GM23338 (cell line): ENCODE measurements at regions not wholly inside any gene's neighbourhood (a gene's known extent, or its start where the extent isn't known, plus 50 kb on each side); places are given as distances from the start of the nearest gene placed in this dataset.

Source experiments
- CREB1 ChIP-seq: fragments of 250-450 bp; sonication (Bioruptor Pico); IDR thresholded peaks from 2 replicates; pipeline ENCODE4 v1.5.0; 2020; ENCODE audit warnings: low read depth, mild to moderate bottlenecking, moderate library complexity
- JUNB ChIP-seq: IDR thresholded peaks from one replicate; pipeline ENCODE4 v1.6.1; 2016; ENCODE audit warnings: antibody characterized with exemption; ENCODE audit not compliant: unreplicated experiment
- POLR2AphosphoS5 ChIP-seq: IDR thresholded peaks from 2 replicates; pipeline ENCODE4 v1.6.1; 2016; ENCODE audit warnings: antibody characterized with exemption, low read depth
- STAT1 ChIP-seq: IDR thresholded peaks from one replicate; pipeline ENCODE4 v1.6.1; 2016; ENCODE audit warnings: antibody characterized with exemption; ENCODE audit not compliant: unreplicated experiment
- ZNF114 ChIP-seq: fragments of 250-450 bp; sonication (Bioruptor Pico); IDR thresholded peaks from 2 replicates; pipeline ENCODE4 v1.5.0; 2020; ENCODE audit warnings: mild to moderate bottlenecking, moderate library complexity
- ZNF331 ChIP-seq: fragments of 250-450 bp; sonication (Bioruptor Pico); IDR thresholded peaks from 2 replicates; pipeline ENCODE4 v1.5.0; 2020; ENCODE audit warnings: low read depth, mild to moderate bottlenecking, moderate library complexity
- TF ChIP-seq, protein P1 (sequence below): fragments of 250-450 bp; sonication (Bioruptor Pico); IDR thresholded peaks from 2 replicates; pipeline ENCODE4 v1.5.0; 2020; ENCODE audit warnings: mild to moderate bottlenecking, moderate library complexity
- TF ChIP-seq, protein P2 (sequence below): IDR thresholded peaks from 2 replicates; pipeline ENCODE4 v1.6.1; 2016; ENCODE audit warnings: antibody characterized with exemption

DNA sequence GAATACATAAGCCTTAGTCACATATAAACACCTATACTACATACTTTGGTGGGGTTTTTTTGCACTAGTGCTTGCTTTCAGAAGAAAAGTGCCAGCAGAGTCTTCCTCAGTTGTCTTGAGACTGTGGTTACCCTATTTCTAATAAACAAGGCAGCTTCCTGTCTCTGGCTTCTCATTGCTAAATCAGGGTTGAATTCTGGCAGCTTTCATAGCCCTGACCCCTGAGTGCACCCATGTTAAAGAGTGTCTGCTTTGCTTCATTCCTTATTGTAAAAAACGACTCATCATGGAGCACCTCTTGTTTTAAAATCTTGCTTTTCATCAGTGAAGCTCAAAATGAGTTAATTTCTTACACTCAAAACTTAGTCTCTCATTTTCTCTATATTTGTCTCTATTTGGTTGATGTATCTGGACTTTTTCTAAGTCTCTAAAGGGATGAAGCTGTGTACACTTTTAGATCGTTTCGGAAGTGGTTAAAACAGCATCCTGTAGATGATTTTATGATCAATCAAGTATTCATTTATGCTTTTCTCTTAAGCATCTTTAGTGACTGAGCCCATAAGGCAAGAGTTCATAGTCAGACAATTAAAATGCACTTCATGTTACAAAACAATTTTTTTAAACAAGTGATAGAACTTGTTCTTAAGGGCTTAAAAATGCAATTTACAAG is 72.1 kb downstream of the KLF12 start (continued):
- TF ChIP-seq, protein P1, sequence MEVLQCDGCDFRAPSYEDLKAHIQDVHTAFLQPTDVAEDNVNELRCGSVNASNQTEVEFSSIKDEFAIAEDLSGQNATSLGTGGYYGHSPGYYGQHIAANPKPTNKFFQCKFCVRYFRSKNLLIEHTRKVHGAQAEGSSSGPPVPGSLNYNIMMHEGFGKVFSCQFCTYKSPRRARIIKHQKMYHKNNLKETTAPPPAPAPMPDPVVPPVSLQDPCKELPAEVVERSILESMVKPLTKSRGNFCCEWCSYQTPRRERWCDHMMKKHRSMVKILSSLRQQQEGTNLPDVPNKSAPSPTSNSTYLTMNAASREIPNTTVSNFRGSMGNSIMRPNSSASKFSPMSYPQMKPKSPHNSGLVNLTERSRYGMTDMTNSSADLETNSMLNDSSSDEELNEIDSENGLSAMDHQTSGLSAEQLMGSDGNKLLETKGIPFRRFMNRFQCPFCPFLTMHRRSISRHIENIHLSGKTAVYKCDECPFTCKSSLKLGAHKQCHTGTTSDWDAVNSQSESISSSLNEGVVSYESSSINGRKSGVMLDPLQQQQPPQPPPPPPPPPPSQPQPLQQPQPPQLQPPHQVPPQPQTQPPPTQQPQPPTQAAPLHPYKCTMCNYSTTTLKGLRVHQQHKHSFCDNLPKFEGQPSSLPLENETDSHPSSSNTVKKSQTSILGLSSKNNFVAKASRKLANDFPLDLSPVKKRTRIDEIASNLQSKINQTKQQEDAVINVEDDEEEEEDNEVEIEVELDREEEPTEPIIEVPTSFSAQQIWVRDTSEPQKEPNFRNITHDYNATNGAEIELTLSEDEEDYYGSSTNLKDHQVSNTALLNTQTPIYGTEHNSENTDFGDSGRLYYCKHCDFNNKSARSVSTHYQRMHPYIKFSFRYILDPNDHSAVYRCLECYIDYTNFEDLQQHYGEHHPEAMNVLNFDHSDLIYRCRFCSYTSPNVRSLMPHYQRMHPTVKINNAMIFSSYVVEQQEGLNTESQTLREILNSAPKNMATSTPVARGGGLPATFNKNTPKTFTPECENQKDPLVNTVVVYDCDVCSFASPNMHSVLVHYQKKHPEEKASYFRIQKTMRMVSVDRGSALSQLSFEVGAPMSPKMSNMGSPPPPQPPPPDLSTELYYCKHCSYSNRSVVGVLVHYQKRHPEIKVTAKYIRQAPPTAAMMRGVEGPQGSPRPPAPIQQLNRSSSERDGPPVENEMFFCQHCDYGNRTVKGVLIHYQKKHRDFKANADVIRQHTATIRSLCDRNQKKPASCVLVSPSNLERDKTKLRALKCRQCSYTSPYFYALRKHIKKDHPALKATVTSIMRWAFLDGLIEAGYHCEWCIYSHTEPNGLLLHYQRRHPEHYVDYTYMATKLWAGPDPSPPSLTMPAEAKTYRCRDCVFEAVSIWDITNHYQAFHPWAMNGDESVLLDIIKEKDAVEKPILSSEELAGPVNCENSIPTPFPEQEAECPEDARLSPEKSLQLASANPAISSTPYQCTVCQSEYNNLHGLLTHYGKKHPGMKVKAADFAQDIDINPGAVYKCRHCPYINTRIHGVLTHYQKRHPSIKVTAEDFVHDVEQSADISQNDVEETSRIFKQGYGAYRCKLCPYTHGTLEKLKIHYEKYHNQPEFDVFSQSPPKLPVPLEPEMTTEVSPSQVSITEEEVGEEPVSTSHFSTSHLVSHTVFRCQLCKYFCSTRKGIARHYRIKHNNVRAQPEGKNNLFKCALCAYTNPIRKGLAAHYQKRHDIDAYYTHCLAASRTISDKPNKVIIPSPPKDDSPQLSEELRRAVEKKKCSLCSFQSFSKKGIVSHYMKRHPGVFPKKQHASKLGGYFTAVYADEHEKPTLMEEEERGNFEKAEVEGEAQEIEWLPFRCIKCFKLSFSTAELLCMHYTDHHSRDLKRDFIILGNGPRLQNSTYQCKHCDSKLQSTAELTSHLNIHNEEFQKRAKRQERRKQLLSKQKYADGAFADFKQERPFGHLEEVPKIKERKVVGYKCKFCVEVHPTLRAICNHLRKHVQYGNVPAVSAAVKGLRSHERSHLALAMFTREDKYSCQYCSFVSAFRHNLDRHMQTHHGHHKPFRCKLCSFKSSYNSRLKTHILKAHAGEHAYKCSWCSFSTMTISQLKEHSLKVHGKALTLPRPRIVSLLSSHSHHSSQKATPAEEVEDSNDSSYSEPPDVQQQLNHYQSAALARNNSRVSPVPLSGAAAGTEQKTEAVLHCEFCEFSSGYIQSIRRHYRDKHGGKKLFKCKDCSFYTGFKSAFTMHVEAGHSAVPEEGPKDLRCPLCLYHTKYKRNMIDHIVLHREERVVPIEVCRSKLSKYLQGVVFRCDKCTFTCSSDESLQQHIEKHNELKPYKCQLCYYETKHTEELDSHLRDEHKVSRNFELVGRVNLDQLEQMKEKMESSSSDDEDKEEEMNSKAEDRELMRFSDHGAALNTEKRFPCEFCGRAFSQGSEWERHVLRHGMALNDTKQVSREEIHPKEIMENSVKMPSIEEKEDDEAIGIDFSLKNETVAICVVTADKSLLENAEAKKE (CRISPR knock-in tag): no peak
- TF ChIP-seq CREB1 (no peak), ZNF331 (no peak), POLR2AphosphoS5 (no peak), STAT1 (no peak), ZNF114 (CRISPR knock-in tag) (no peak), JUNB (no peak)
- TF ChIP-seq, protein P2, sequence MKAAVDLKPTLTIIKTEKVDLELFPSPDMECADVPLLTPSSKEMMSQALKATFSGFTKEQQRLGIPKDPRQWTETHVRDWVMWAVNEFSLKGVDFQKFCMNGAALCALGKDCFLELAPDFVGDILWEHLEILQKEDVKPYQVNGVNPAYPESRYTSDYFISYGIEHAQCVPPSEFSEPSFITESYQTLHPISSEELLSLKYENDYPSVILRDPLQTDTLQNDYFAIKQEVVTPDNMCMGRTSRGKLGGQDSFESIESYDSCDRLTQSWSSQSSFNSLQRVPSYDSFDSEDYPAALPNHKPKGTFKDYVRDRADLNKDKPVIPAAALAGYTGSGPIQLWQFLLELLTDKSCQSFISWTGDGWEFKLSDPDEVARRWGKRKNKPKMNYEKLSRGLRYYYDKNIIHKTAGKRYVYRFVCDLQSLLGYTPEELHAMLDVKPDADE: no peak
